Endothelial cell of umbilical vein (primary cell): ENCODE measurements at regions not wholly inside any gene's neighbourhood (a gene's known extent, or its start where the extent isn't known, plus 50 kb on each side); places are given as distances from the start of the nearest gene placed in this dataset.

Experiments used
- BruUV-seq: library from RNA; stranded (reverse); fragments of 400-500 nt; replicated peaks from 2 replicates; lab custom pipeline; 2021; lab: Mats Ljungman, UMichigan
- CTCF ChIA-PET: fragments of 300-600, 350-600 bp; sonication (Branson Sonifier 250); formaldehyde crosslinking; loops from one replicate; lab custom pipeline; 2021; ENCODE audit warnings: antibody characterized with exemption, inconsistent platforms; lab: Charles Lee
- POLR2A ChIA-PET: fragments of 300-600, 350-600 bp; sonication (Branson Sonifier 250); formaldehyde crosslinking; loops from one replicate; lab custom pipeline; 2021; ENCODE audit warnings: antibody characterized with exemption, inconsistent platforms; lab: Charles Lee
- DNase-seq: peaks from one replicate; pipeline ENCODE4 v3.0.0-alpha.2; 2011; ENCODE audit warnings: low read depth, low spot score
- FAIRE-seq: peaks from 2 replicates; lab custom pipeline; 2011; peaks lifted over from hg19 to GRCh38; lab: Jason Lieb, UNC
- H2AFZ ChIP-seq: 2 replicates; pipeline ENCODE4 v1.6.0; 2012; ENCODE audit warnings: low read depth, low read length, control low read depth, inconsistent platforms
- H3K27ac ChIP-seq: 2 replicates; pipeline ENCODE4 v1.5.1; 2011; ENCODE audit warnings: low read depth, mild to moderate bottlenecking, control low read depth, low read length, moderate library complexity; ENCODE audit not compliant: insufficient read depth
- H3K27me3 ChIP-seq, 2 experiments: 2 replicates each; pipeline versions ENCODE4 v1.6.0 to v1.6.1; 2011; ENCODE audit warnings: low read length in 2 of 2, mixed read lengths in 1 of 2; ENCODE audit not compliant: control insufficient read depth in 2 of 2, insufficient read depth in 2 of 2
- H3K36me3 ChIP-seq, 2 experiments: 2 replicates in 1 of 2; 3 replicates in 1 of 2; pipeline ENCODE4 v1.5.1; 2011; ENCODE audit warnings: low read length in 2 of 2, mild to moderate bottlenecking in 1 of 2, moderate library complexity in 1 of 2; ENCODE audit not compliant: control insufficient read depth in 2 of 2, insufficient read depth in 2 of 2; ENCODE audit errors: extremely low read depth in 1 of 2
- H3K4me1 ChIP-seq: 3 replicates; pipeline ENCODE4 v1.5.1; 2011; ENCODE audit warnings: mild to moderate bottlenecking, low read length; ENCODE audit not compliant: control insufficient read depth, insufficient read depth; ENCODE audit errors: extremely low read depth
- H3K4me2 ChIP-seq: 2 replicates; pipeline ENCODE4 v1.6.1; 2011; ENCODE audit warnings: low read length, control low read depth, mixed read lengths; ENCODE audit not compliant: insufficient read depth
- H3K4me3 ChIP-seq, 3 experiments: fragments of 200-600 bp in 1 of 3; sonication (generic), shearing (Covaris generic) in 1 of 3; replicated peaks in 1 of 3; 2 replicates each; pipeline ENCODE4 v1.5.1; 2011 to 2016; ENCODE audit warnings: control low read depth in 3 of 3, low read length in 3 of 3, mild to moderate bottlenecking in 2 of 3, inconsistent platforms in 1 of 3, low read depth in 1 of 3, moderate library complexity in 1 of 3; ENCODE audit not compliant: insufficient read depth in 1 of 3
- H3K79me2 ChIP-seq: 2 replicates; pipeline ENCODE4 v1.6.0; 2012; ENCODE audit warnings: low read length, inconsistent platforms; ENCODE audit not compliant: control insufficient read depth, insufficient read depth
- H3K9ac ChIP-seq: replicated peaks from 2 replicates; pipeline ENCODE3; 2011; ENCODE audit warnings: low read length, control low read depth; ENCODE audit not compliant: insufficient read depth; ENCODE audit errors: extremely low read depth
- H3K9me1 ChIP-seq: replicated peaks from 3 replicates; pipeline ENCODE4 v1.6.0; 2011; ENCODE audit warnings: mild to moderate bottlenecking, low read length; ENCODE audit not compliant: control insufficient read depth, insufficient read depth; ENCODE audit errors: extremely low read depth
- H3K9me3 ChIP-seq: replicated peaks from 2 replicates; pipeline ENCODE4 v1.5.1; 2012; ENCODE audit warnings: low read length, inconsistent platforms; ENCODE audit not compliant: control insufficient read depth, insufficient read depth
- H4K20me1 ChIP-seq: replicated peaks from 2 replicates; pipeline ENCODE3; 2011; ENCODE audit warnings: mild to moderate bottlenecking, low read length; ENCODE audit not compliant: control insufficient read depth, insufficient read depth; ENCODE audit errors: extremely low read depth
- CTCF ChIP-seq, 2 donors: IDR thresholded peaks; 1 replicate in 1 of 2; 2 replicates in 1 of 2; pipeline ENCODE4 v1.5.1; 2011; ENCODE audit warnings: low read length in 2 of 2, mild to moderate bottlenecking in 2 of 2, moderate library complexity in 2 of 2, control low read depth in 1 of 2, inconsistent platforms in 1 of 2, low read depth in 1 of 2; ENCODE audit not compliant: insufficient read depth in 1 of 2; ENCODE audit errors: extremely low read depth in 1 of 2
- EZH2 ChIP-seq: IDR thresholded peaks from 2 replicates; pipeline ENCODE4 v1.6.1; 2012; ENCODE audit warnings: borderline replicate concordance, low read depth, mild to moderate bottlenecking, moderate library complexity, low read length, inconsistent platforms; ENCODE audit not compliant: severe bottlenecking
- FOS ChIP-seq: IDR thresholded peaks from 2 replicates; pipeline ENCODE4 v1.6.1; 2011; ENCODE audit warnings: mild to moderate bottlenecking, low read length, moderate library complexity, borderline replicate concordance; ENCODE audit not compliant: insufficient read depth
- GATA2 ChIP-seq: IDR thresholded peaks from 2 replicates; pipeline ENCODE4 v1.7.0; 2011; ENCODE audit warnings: low read depth, mild to moderate bottlenecking, moderate library complexity, mixed read lengths, low read length; ENCODE audit not compliant: insufficient read length, insufficient read depth
- JUN ChIP-seq: IDR thresholded peaks from 2 replicates; pipeline ENCODE4 v1.6.1; 2011; ENCODE audit warnings: borderline replicate concordance, low read depth; ENCODE audit not compliant: insufficient read length, insufficient read depth
- MYC ChIP-seq: IDR thresholded peaks from one replicate; pipeline ENCODE4 v1.6.1; 2011; ENCODE audit warnings: mild to moderate bottlenecking, low read depth, low read length
- POLR2A ChIP-seq: IDR thresholded peaks from 2 replicates; pipeline ENCODE4 v1.6.1; 2012; ENCODE audit warnings: low read depth, mild to moderate bottlenecking, control low read depth, low read length
- POLR2AphosphoS5 ChIP-seq: IDR thresholded peaks from 2 replicates; pipeline ENCODE4 v1.6.1; 2012; ENCODE audit warnings: low read depth, mild to moderate bottlenecking, control low read depth, low read length, moderate library complexity; ENCODE audit not compliant: insufficient read depth
- dilution Hi-C: fragments of 300-500 bp; cut with MboI; formaldehyde crosslinking; loops from one replicate; pipeline ENCODE4 v1.15.0; 2019; ENCODE audit warnings: low sequenced_read_pairs; ENCODE audit not compliant: extremely low pct_ligation_motif_present
- intact Hi-C: fragments of 100-400 bp; cut with micrococcal nuclease; formaldehyde crosslinking; loops from one replicate; pipeline ENCODE4 v1.10.0; 2022
- TF ChIP-seq, protein P1 (sequence below): IDR thresholded peaks from 2 replicates; pipeline ENCODE4 v1.6.1; 2011; ENCODE audit not compliant: insufficient read depth, insufficient read length

GRCh38 chr1:242736611-242737010 lies 212.1 kb upstream of the PLD5 start:
- Histone ChIP-seq H3K27me3 (no peaks in the 10 kb centered on the region), H2AFZ (no peak overlapping the region), H4K20me1 (no peaks in the 10 kb centered on the region), H3K9me1 (no peaks in the 10 kb centered on the region), H3K9me3 (peaks cover 1% of the 10 kb centered on the region), H3K4me1 (no peaks in the 10 kb centered on the region), H3K27ac (no peak overlapping the region), H3K36me3 (no peaks in the 10 kb centered on the region), H3K79me2 (no peaks in the 10 kb centered on the region), H3K9ac (no peak overlapping the region), H3K4me3 (no peak overlapping the region), H3K4me2 (no peak overlapping the region)
- dilution Hi-C loops (no loop called here), intact Hi-C loops (no loop called here)
- ChIA-PET POLR2A (no interaction called here), CTCF (no interaction called here)
- no peak for FAIRE-seq
- no peak for DNase-seq
- no TSS peak for BruUV-seq
- TF ChIP-seq GATA2 (no peak), POLR2A (no peak), MYC (no peak), POLR2AphosphoS5 (no peak), FOS (no peak), JUN (no peak), EZH2 (no peak), CTCF (IDR thresholded peaks at IDR 0.05; ENCODE audit: extremely low read depth in 1 of 2, insufficient read depth in 1 of 2, low read depth in 1 of 2, low read length in 2 of 2) (no peak)
- TF ChIP-seq, protein P1, sequence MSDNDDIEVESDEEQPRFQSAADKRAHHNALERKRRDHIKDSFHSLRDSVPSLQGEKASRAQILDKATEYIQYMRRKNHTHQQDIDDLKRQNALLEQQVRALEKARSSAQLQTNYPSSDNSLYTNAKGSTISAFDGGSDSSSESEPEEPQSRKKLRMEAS = no peak
